Effector memory CD8-positive, alpha-beta T cell (primary cell): ENCODE measurements at regions not wholly inside any gene's neighbourhood (a gene's known extent, or its start where the extent isn't known, plus 50 kb on each side); places are given as distances from the start of the nearest gene placed in this dataset.
"Not testable (repeated sequence)": the region's sequence is repeated elsewhere in the genome, so short reads cannot be mapped to it uniquely, and the experiment has no call there.

Source experiments
- ATAC-seq: fragments of 150-1000 bp; cut with Tn5 transposase; replicated peaks from 2 replicates; pipeline ENCODE4 v1.10.0; 2021; ENCODE audit warnings: mild to moderate bottlenecking, moderate library complexity
- DNase-seq, 3 experiments: peaks; one replicate each; pipeline ENCODE4 v3.0.0; 2021
- H3K27ac Mint-ChIP-seq, 2 donors: one replicate each; pipeline ENCODE4 v1.8.0; 2022; ENCODE audit warnings: mild to moderate bottlenecking in 2 of 2, mixed read lengths in 2 of 2, moderate library complexity in 2 of 2
- H3K27me3 Mint-ChIP-seq, 2 donors: one replicate each; pipeline ENCODE4 v1.8.0; 2022; ENCODE audit warnings: mixed read lengths in 2 of 2
- H3K36me3 Mint-ChIP-seq: one replicate; pipeline ENCODE4 v1.8.0; 2022; ENCODE audit warnings: mild to moderate bottlenecking, moderate library complexity, mixed read lengths; ENCODE audit not compliant: insufficient read depth
- H3K4me1 Mint-ChIP-seq, 2 donors: one replicate each; pipeline ENCODE4 v1.8.0; 2022; ENCODE audit warnings: low read depth in 2 of 2, mixed read lengths in 2 of 2
- H3K4me3 Mint-ChIP-seq, 2 donors: one replicate each; pipeline ENCODE4 v1.8.0; 2022; ENCODE audit warnings: mild to moderate bottlenecking in 2 of 2, mixed read lengths in 2 of 2, moderate library complexity in 2 of 2
- H3K9me3 Mint-ChIP-seq, 2 donors: one replicate each; pipeline ENCODE4 v1.8.0; 2022; ENCODE audit warnings: mixed read lengths in 2 of 2

DNA sequence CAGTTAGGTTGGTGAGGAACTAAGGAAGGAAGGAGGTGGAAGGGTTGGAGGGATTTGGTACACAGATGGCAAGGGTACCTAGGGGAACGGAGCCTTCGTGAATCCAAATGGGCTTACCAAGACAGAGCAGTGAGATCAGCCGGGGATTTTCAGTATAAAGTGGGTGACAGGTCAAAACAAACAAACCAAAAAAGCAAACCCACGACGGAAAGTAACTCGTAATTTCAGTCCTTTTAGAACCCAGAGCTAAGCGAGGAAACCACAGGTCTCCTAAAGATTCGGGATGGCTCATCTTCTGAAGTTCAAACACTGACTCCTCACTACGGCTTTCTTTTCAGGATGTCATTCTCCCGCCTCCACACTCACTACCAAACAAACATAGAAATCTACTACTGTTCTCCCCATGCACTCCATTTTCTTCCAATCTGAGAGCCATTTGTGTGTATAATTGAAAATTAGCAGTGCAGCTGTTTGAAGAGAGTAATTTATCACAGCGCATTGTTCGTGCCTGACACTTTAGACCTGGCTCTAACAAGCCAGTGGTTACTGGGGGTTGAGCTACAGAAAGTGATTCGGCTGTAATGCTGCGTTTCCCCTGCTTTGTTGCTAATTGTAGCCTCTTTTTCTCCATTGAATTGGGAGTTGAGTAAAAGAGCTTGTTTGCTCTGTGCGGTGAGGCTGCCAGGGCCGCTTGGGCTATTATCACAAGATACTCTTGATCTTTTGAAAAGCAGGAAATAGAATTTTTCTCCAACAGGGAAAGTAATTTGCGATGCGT lies 64.7 kb upstream of the CCDC39 start:
- Mint-ChIP-seq H3K9me3 (no peaks in the 10 kb centered on the region), H3K27ac (no peak overlapping the region), H3K4me3 (no peak overlapping the region), H3K4me1 (no peaks in the 10 kb centered on the region), H3K36me3 (no peaks in the 10 kb centered on the region), H3K27me3 (peaks cover 16 to 20% of the 10 kb centered on the region in 2 donors)
- no peak for ATAC-seq
- DNase-seq: no peak

DNA sequence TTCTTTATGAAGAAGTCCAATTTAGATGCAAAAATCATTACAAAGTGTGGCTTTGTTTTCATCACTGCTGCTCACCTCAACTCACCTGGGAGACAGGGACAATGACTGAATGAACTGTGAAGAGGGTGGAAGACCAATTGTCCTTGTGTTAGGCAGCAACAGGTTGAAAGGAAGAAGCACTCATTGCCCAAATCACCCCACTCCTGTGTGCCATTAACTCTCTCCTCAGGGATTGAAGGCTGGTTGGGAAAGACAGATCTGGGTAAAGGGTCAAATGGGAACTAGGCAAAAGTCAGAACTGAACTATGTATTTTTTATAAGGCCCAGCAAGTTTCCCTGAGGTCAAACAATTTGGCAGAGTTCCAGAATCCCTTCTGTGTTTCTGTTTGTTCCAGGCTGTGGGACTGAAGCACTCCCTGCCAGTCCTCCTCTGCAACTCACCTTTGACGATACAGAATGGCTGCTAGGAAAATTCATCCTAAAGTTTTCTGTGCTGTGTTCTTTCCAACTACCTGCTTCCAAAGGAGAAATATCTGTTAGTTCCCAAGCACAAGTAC lies 68.6 kb upstream of the CCDC39 start:
- Mint-ChIP-seq H3K4me1 (no peaks in the 10 kb centered on the region), H3K27me3 (peaks cover 12 to 14% of the 10 kb centered on the region in 2 donors), H3K27ac (no peak overlapping the region), H3K9me3 (no peaks in the 10 kb centered on the region), H3K4me3 (no peak overlapping the region), H3K36me3 (no peaks in the 10 kb centered on the region)
- DNase-seq: no peak
- no peak for ATAC-seq

DNA sequence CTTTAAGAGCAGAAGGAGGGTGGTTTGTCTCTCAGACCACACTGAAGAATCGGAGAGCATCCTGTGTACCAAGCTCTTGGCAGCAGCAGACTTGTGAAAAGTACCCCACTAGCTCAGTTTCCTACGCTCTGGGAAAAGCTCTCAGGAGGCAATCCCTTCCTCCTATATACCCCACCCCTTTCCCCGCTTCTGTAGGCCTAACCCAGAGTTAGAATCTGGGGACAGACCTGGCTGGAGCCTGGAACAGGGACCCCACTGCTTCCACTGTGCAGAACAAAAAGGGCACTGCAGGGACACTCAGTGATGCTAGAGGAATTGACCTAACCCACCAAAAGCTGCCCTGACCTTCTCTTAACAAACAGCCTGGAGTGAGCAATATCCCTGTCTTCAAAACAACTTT lies 70.0 kb upstream of the CCDC39 start:
- H3K27me3 Mint-ChIP-seq: peaks cover 0 to under 1% of the 10 kb centered on the region in 2 donors
- no peak overlapping the region for H3K27ac Mint-ChIP-seq
- H3K4me1 Mint-ChIP-seq: no peaks in the 10 kb centered on the region
- H3K9me3 Mint-ChIP-seq: no peaks in the 10 kb centered on the region
- no peak for ATAC-seq
- H3K4me3 Mint-ChIP-seq: no peak overlapping the region
- no peak for DNase-seq
- H3K36me3 Mint-ChIP-seq: no peaks in the 10 kb centered on the region

DNA sequence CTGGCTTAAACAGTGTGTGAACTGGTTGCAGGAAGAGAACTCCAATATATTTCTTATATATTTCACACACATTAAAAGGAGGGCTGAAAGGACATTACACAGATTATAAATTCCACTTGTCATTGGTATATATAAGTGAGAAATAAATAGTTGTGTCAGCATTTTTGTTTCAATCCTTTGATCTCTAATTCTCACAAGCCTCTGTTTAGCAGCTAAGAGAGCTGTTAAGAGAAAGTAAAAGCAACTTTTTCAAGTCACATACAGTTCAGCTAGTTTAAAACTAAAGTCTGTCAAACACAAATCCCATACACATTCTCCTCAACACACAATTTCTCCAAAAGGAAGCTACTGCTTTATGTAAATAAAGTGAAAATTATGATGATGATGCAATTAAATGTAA lies 70.5 kb upstream of the CCDC39 start:
- H3K36me3 Mint-ChIP-seq: no peaks in the 10 kb centered on the region
- no peaks in the 10 kb centered on the region for H3K4me1 Mint-ChIP-seq
- H3K27me3 Mint-ChIP-seq: no peaks in the 10 kb centered on the region
- ATAC-seq: no peak
- DNase-seq: no peak
- H3K9me3 Mint-ChIP-seq: no peaks in the 10 kb centered on the region
- no peak overlapping the region for H3K27ac Mint-ChIP-seq
- no peak overlapping the region for H3K4me3 Mint-ChIP-seq

DNA sequence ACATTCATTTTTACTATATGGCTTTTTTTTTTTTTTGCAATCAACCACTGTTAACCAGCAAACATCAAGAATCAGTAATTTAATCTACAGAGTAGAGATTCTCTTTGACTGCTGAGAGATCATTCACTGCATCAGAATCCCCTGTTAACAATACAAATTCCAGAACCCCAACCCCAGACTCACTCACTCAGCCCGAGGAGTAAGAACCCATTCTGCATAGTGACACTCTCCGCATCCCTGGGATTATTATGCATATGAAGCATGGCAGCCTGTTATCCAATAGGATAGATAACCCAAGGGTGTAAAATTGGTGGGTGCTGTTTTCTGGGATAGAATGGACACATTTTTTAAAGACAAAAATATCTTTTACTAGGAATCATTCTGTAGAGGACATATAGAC lies 76.3 kb upstream of the CCDC39 start:
- Mint-ChIP-seq H3K4me1 (no peaks in the 10 kb centered on the region), H3K27me3 (no peaks in the 10 kb centered on the region)

DNA sequence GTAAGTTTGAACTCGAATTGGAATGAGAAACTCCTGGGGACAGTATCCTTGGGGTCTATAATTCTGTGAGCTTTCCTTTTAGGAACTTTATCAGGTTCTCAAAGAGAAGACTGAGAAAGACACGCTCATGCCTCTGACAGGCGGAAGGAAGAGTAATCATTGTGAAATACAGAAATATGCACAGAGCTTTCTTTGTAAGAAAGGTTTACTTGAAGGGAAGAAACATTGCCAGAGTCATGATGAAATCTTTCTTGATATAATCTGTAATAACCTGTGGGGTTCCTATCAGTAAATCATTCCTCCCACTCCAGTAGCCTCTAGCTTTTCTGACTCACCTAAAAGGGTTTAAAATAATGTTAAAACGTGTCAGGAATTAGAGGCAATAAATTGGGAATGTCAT lies 83.6 kb upstream of the CCDC39 start:
- Mint-ChIP-seq H3K36me3 (no peaks in the 10 kb centered on the region), H3K27ac (no peak overlapping the region), H3K27me3 (no peaks in the 10 kb centered on the region), H3K9me3 (peaks cover 0 to 2% of the 10 kb centered on the region in 2 donors), H3K4me3 (no peak overlapping the region), H3K4me1 (no peaks in the 10 kb centered on the region)
- ATAC-seq (no peak), DNase-seq (no peak)

More for the DNA sequence above, 76.3 kb upstream of the CCDC39 start:
- Mint-ChIP-seq H3K4me3 (no peak overlapping the region), H3K9me3 (no peaks in the 10 kb centered on the region), H3K27ac (no peak overlapping the region), H3K36me3 (no peaks in the 10 kb centered on the region)
- ATAC-seq: no peak
- no peak for DNase-seq

DNA sequence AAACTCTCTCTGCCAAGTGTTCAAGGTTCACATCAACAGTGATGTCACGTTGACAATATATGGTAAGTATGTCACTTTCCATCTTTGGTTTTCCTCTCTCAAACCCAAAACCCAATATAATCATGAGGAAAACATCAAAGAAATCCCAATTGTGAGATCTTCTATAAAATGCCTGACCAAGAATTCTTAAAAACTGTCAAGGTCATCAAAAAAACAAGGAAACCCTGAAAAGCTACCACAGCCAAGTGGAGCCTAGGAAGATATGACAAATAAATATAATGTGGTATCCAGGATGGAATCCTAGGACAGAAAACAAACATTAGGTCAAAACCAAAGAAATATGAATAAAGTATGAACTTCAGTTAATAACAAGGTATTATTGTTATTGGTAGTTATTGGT lies 85.2 kb upstream of the CCDC39 start:
- DNase-seq (no peak), ATAC-seq (no peak)
- no peaks in the 10 kb centered on the region for H3K4me1 Mint-ChIP-seq
- no peaks in the 10 kb centered on the region for H3K36me3 Mint-ChIP-seq
- no peak overlapping the region for H3K27ac Mint-ChIP-seq
- H3K4me3 Mint-ChIP-seq: no peak overlapping the region
- no peaks in the 10 kb centered on the region for H3K27me3 Mint-ChIP-seq
- peaks cover 0 to 2% of the 10 kb centered on the region in 2 donors for H3K9me3 Mint-ChIP-seq

DNA sequence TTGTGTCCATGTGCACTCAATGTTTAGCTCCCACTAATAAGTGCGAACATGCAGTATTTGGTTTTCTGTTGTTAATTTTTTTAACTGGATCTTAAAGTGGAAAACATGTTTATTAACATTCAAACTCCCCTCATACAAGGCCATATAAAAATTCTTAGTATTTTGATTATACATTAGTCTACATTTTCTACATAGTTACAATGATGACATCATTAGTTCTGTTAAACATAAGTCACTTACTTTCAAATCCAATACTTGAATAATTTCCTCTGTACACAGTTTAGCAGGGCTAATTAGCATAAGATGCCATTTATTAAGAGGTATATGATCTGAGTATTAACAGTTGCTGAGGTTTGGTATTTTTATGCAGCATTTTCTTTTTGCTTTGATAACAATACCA lies 91.3 kb upstream of the CCDC39 start:
- H3K36me3 Mint-ChIP-seq: no peaks in the 10 kb centered on the region
- H3K27ac Mint-ChIP-seq: no peak overlapping the region
- DNase-seq (no peak), ATAC-seq (no peak)
- H3K4me3 Mint-ChIP-seq: no peak overlapping the region
- H3K4me1 Mint-ChIP-seq: no peaks in the 10 kb centered on the region
- H3K9me3 Mint-ChIP-seq: peaks cover 0 to under 1% of the 10 kb centered on the region in 2 donors
- no peaks in the 10 kb centered on the region for H3K27me3 Mint-ChIP-seq

DNA sequence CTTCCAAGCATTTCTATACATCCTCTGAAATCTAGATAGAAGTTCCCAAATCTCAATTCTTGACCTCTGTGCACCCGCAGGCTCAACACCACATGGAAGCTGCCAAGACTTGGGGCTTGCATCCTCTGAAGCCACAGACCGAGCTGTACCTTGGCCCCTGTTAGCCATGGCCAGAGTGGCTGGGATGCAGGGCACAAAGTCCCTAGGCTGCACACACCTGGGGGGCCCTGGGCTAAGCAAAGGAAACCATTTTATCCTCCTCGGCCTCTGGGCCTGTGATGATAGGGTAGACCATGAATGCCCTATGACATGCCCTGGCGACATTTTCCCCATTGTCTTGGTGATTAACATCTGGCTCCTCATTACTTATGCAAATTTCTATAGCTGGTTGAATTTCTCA lies 97.1 kb upstream of the CCDC39 start:
- Mint-ChIP-seq H3K36me3 (no peaks in the 10 kb centered on the region), H3K27ac (no peak overlapping the region), H3K27me3 (no peaks in the 10 kb centered on the region), H3K9me3 (peaks cover 16 to 24% of the 10 kb centered on the region in 2 donors), H3K4me1 (no peaks in the 10 kb centered on the region), H3K4me3 (no peak overlapping the region)
- ATAC-seq (no peak), DNase-seq (no peak)

DNA sequence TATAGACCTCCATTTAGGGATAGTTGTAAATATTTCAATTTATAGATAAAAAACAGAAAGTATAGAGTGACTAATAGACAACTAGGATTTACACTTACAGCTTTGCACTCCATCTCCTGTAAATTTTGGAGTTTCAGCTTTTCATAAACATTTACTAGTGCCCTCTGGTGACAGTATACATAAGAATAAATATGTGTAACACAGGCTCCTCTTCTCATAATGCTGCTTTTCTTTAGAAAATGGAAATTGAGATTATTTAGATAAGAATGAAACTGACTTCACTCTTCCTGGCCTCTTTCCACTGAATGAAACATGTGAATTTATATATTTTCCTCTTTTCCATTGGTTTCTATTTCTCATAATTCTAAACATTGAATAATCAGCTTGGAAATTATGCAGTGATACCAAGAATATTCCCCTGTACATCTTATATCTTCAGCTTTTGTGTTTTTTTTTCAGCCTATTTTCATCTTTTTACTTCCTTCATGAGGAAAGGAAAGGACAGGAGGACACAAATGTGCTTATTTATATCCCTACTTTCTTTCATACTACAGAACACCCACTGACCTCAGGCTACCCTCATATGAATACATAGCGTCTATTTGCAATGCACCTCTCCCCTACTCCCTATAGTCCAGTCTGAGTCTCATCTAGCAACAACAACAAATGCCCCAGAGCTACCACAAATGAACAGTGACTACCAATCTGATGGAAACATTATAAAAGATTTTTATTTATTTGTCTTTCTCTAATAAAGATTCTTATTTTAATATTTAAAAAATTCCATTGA lies 103.1 kb upstream of the CCDC39 start:
- DNase-seq (no peak), ATAC-seq (no peak)
- Mint-ChIP-seq H3K36me3 (no peaks in the 10 kb centered on the region), H3K27me3 (no peaks in the 10 kb centered on the region), H3K4me3 (no peak overlapping the region), H3K9me3 (peaks cover 7 to 13% of the 10 kb centered on the region in 2 donors), H3K4me1 (no peaks in the 10 kb centered on the region), H3K27ac (no peak overlapping the region)

DNA sequence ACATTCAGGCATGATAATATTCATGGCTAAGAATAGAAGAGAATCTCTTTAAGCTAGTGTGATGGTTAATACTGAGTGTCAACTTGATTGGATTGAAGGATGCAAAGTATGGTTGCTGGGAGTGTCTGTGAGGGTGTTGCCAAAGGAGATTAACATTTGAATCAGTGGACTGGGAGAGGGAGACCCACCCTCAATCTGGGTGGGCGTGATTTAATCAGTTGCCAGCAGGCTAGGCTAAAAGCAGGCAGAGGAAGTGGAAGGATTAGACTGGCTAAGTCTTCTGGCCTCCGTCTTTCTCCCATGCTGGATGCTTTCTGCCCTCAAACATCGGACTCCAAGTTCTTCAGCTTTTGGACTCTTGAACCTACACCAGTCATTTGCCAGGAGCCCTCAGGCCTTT lies 106.9 kb upstream of the CCDC39 start:
- not testable (repeated sequence) for H3K9me3 Mint-ChIP-seq

DNA sequence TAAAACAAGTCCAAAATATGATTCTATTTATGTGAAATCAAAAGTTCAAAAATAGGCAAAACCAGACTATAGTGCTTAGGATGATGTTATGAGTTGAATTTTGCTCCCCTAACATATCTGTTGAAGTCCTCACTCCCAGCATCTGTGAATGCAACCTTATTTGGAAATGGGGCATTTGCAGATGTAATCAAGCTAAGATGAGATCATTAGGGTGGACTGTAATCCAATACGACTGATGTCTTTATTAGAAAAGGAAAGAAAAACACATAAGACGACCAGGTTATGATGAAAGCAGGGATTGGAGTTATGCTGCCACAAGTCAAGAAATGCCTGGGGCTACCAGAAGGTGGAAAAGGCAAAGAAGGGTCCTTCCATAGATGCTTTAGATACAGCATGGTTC lies 110.5 kb upstream of the CCDC39 start:
- ATAC-seq: no peak
- Mint-ChIP-seq H3K4me1 (no peaks in the 10 kb centered on the region), H3K27me3 (no peaks in the 10 kb centered on the region), H3K4me3 (no peak overlapping the region), H3K9me3 (no peaks in the 10 kb centered on the region), H3K27ac (no peak overlapping the region), H3K36me3 (no peaks in the 10 kb centered on the region)
- DNase-seq: no peak

More for the DNA sequence above, 106.9 kb upstream of the CCDC39 start:
- H3K27ac Mint-ChIP-seq, H3K36me3 Mint-ChIP-seq, ATAC-seq, H3K4me3 Mint-ChIP-seq, DNase-seq, H3K4me1 Mint-ChIP-seq, H3K27me3 Mint-ChIP-seq: not testable (repeated sequence)

DNA sequence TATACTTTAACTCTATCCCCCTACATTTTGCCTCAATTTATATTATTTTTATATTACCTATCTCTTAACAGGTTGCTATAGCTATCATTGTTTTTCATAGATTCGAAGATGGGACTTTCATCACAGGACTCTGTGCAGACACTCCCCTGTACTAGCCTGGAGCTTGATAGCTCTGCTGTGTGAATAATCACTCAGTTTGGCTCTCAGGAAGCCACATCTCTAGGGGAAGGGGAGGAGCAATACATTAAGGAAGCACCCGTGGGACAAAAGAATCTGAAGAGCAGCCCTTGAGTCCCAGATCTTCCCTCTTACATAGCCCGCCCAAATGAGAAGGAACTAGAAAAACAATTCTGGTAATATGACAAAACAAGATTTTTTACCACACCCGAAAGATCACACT lies 114.3 kb upstream of the FXR1 start:
- Mint-ChIP-seq H3K27ac (no peak overlapping the region), H3K9me3 (no peaks in the 10 kb centered on the region), H3K4me3 (no peak overlapping the region), H3K27me3 (peaks cover 6 to 44% of the 10 kb centered on the region in 2 donors), H3K4me1 (no peaks in the 10 kb centered on the region), H3K36me3 (no peaks in the 10 kb centered on the region)
- no peak for DNase-seq
- no peak for ATAC-seq

DNA sequence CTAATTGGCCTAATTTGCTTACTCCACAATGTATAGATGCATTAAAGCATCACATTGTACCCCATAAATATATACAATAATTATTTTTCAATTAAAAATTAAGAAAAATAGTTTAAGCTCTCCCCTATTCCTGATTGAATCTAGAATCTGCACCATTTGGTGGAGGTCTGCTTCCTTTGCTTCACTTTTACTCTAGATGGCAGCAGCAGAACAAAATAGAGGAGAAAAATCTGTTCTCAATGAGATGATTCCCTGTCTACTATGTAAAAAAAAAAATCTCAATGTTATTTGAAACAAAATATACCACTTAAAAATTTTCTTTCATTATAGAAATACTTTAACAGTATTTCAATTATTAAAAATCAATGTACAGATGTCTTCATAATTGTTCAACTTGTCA lies 109.6 kb upstream of the FXR1 start:
- Mint-ChIP-seq H3K27me3 (peaks cover 6 to 29% of the 10 kb centered on the region in 2 donors), H3K9me3 (no peaks in the 10 kb centered on the region), H3K4me1 (no peaks in the 10 kb centered on the region), H3K27ac (no peak overlapping the region), H3K36me3 (no peaks in the 10 kb centered on the region), H3K4me3 (no peak overlapping the region)
- DNase-seq (no peak), ATAC-seq (no peak)
